ENCODE measurements at regions not wholly inside any gene's neighbourhood (a gene's known extent, or its start where the extent isn't known, plus 50 kb on each side); places are given as distances from the start of the nearest gene placed in this dataset.
"Not testable (repeated sequence)": the region's sequence is repeated elsewhere in the genome, so short reads cannot be mapped to it uniquely, and the experiment has no call there.

DNA sequence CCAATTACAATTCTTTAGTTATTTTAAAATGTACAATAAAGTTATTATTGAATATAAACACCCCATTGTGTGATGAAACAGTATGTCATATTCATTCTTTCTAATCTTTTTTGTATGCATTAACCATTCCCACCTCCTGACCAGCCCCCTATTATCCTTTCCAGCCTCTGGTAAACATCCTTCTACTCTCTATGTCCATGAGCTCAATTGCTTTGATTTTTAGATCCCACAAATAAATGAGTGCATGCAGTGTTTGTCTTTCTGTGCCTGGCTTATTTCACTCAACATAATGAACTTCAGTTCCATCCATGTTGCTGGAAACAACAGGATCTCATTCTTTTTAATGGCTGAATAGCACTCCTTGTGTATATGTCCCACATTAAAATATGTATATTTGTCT, 1858.9 kb upstream of the C9orf72 start:
- RAD21 ChIA-PET (ENCODE audit: unreplicated experiment) = no interaction called here
- in situ Hi-C loops (cut with MboI) (no loop called here), intact Hi-C loops (cut with micrococcal nuclease; ENCODE audit: unreplicated experiment) (no loop called here)
- DNase-seq (ENCODE audit: low read depth, low spot score) = no peak
- FAIRE-seq = no peak
- no peak for ATAC-seq
- Histone ChIP-seq H3K4me3 (no peak overlapping the region), H3K9me3 (replicated peaks; ENCODE audit: control insufficient read depth, insufficient read depth, low read length) (no peaks in the 10 kb centered on the region), H2AFZ (ENCODE audit: control insufficient read depth, low read depth, low read length) (no peak overlapping the region), H4K20me1 (ENCODE audit: control insufficient read depth, insufficient read depth) (no peaks in the 10 kb centered on the region), H3K27me3 (replicated peaks in 1 of 2; ENCODE audit: control insufficient read depth in 2 of 2, insufficient read depth in 2 of 2, low read length in 1 of 2) (no peaks in the 10 kb centered on the region), H3K4me1 (ENCODE audit: control insufficient read depth, insufficient read depth, low read length) (no peaks in the 10 kb centered on the region), H3K27ac (ENCODE audit: control insufficient read depth, insufficient read depth) (no peak overlapping the region), H3K36me3 (ENCODE audit: control insufficient read depth in 2 of 2, insufficient read depth in 2 of 2, low read length in 1 of 2) (no peaks in the 10 kb centered on the region), H3K4me2 (ENCODE audit: control insufficient read depth, insufficient read depth) (no peak overlapping the region), H3K9ac (ENCODE audit: control insufficient read depth, insufficient read depth, low read length) (no peak overlapping the region), H3K79me2 (ENCODE audit: control insufficient read depth, insufficient read depth, low read length) (no peaks in the 10 kb centered on the region)
- SMC1A ChIA-PET (ENCODE audit: uncharacterized antibody, unreplicated experiment) = no interaction called here
- BruUV-seq (replicated peaks) = no TSS peak
- POLR2A ChIA-PET = no interaction called here
- TF ChIP-seq KDM1A (IDR thresholded peaks at IDR 0.05; ENCODE audit: borderline replicate concordance) (no peak), ZNF24 (IDR thresholded peaks at IDR 0.05) (no peak), JUND (IDR thresholded peaks at IDR 0.05; ENCODE audit: low read depth, low read length) (no peak), LARP7 (IDR thresholded peaks at IDR 0.05) (no peak), NR2C1 (IDR thresholded peaks at IDR 0.05) (no peak), DPF2 (IDR thresholded peaks at IDR 0.05) (no peak), CBX5 (IDR thresholded peaks at IDR 0.05; ENCODE audit: low read depth) (no peak), NBN (IDR thresholded peaks at IDR 0.05) (no peak)
- TF ChIP-seq, protein P1, sequence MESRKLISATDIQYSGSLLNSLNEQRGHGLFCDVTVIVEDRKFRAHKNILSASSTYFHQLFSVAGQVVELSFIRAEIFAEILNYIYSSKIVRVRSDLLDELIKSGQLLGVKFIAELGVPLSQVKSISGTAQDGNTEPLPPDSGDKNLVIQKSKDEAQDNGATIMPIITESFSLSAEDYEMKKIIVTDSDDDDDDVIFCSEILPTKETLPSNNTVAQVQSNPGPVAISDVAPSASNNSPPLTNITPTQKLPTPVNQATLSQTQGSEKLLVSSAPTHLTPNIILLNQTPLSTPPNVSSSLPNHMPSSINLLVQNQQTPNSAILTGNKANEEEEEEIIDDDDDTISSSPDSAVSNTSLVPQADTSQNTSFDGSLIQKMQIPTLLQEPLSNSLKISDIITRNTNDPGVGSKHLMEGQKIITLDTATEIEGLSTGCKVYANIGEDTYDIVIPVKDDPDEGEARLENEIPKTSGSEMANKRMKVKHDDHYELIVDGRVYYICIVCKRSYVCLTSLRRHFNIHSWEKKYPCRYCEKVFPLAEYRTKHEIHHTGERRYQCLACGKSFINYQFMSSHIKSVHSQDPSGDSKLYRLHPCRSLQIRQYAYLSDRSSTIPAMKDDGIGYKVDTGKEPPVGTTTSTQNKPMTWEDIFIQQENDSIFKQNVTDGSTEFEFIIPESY (IDR thresholded peaks at IDR 0.05) = no peak
- CTCF ChIA-PET = no interaction called here

DNA sequence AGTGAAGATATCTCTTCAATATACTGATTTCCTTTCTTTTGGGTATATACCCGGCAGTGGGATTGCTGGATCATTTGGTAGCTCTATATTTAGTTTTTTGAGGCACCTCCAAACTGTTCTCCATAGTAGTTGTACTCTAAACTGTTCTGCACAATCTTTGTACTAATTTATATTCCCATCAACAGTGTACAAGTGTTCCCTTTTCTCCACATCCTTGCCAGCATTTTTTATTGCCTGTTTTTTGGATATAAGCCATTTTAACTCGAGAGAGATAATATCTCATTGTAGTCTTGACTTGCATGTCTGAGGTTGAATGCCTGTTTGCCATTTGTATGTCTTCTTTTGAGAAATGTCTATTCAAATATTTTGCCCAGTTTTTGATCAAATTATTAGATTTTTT, 1859.4 kb upstream of the C9orf72 start:
- H2AFZ ChIP-seq (ENCODE audit: control insufficient read depth, low read depth, low read length); H3K4me3 ChIP-seq; RAD21 ChIA-PET (ENCODE audit: unreplicated experiment); H3K79me2 ChIP-seq (ENCODE audit: control insufficient read depth, insufficient read depth, low read length); POLR2A ChIA-PET; H4K20me1 ChIP-seq (ENCODE audit: control insufficient read depth, insufficient read depth); H3K9ac ChIP-seq (ENCODE audit: control insufficient read depth, insufficient read depth, low read length); H3K9me3 ChIP-seq (replicated peaks; ENCODE audit: control insufficient read depth, insufficient read depth, low read length); H3K36me3 ChIP-seq (ENCODE audit: control insufficient read depth in 2 of 2, insufficient read depth in 2 of 2, low read length in 1 of 2); FAIRE-seq; H3K4me2 ChIP-seq (ENCODE audit: control insufficient read depth, insufficient read depth); in situ Hi-C loops (cut with MboI); H3K4me1 ChIP-seq (ENCODE audit: control insufficient read depth, insufficient read depth, low read length); SMC1A ChIA-PET (ENCODE audit: uncharacterized antibody, unreplicated experiment); BruUV-seq (replicated peaks); CTCF ChIA-PET; ATAC-seq; H3K27ac ChIP-seq (ENCODE audit: control insufficient read depth, insufficient read depth); H3K27me3 ChIP-seq (replicated peaks in 1 of 2; ENCODE audit: control insufficient read depth in 2 of 2, insufficient read depth in 2 of 2, low read length in 1 of 2); intact Hi-C loops (cut with micrococcal nuclease; ENCODE audit: unreplicated experiment); DNase-seq (ENCODE audit: low read depth, low spot score): not testable (repeated sequence)
- 7% methylated on average over 2 of the region's 2 CpGs for WGBS (ENCODE audit: insufficient coverage, insufficient replicate concordance, low lambda C conversion rate, missing lambda C conversion rate)
